ENCODE measurements at regions not wholly inside any gene's neighbourhood (a gene's known extent, or its start where the extent isn't known, plus 50 kb on each side); places are given as distances from the start of the nearest gene placed in this dataset.

DNA sequence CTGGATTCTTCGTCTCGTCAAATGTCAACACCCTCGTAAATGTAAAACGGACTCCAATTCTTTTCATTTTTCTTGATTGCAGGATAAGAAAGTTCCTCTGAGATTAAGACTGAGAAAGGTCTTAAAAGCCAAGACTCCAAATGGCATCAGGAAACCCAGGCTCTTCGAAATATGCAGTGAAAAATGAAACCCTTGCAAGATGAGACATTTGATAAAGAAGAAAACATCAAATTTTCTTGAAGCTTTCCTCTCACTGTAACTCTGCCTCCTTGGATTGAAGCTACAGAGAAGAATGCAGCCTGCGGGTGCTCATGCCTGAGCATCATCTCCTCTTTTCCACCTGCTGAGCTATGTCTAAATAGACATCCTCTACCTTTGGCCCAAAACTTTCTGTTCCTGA, 342.4 kb upstream of the THBS1 start:
- H3K36me3 Mint-ChIP-seq (ENCODE audit: low read depth), result no peaks in the 10 kb centered on the region
- H3K27me3 Mint-ChIP-seq (ENCODE audit: low read depth), result no peaks in the 10 kb centered on the region
- H3K27ac Mint-ChIP-seq, result no peak overlapping the region
- no peak overlapping the region for H3K4me3 Mint-ChIP-seq
- H3K4me1 Mint-ChIP-seq, result no peaks in the 10 kb centered on the region
- TF ChIP-seq, protein P1, sequence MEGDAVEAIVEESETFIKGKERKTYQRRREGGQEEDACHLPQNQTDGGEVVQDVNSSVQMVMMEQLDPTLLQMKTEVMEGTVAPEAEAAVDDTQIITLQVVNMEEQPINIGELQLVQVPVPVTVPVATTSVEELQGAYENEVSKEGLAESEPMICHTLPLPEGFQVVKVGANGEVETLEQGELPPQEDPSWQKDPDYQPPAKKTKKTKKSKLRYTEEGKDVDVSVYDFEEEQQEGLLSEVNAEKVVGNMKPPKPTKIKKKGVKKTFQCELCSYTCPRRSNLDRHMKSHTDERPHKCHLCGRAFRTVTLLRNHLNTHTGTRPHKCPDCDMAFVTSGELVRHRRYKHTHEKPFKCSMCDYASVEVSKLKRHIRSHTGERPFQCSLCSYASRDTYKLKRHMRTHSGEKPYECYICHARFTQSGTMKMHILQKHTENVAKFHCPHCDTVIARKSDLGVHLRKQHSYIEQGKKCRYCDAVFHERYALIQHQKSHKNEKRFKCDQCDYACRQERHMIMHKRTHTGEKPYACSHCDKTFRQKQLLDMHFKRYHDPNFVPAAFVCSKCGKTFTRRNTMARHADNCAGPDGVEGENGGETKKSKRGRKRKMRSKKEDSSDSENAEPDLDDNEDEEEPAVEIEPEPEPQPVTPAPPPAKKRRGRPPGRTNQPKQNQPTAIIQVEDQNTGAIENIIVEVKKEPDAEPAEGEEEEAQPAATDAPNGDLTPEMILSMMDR (IDR thresholded peaks at IDR 0.05; ENCODE audit: unreplicated experiment in 3 of 3), result no peak
- H3K9me3 Mint-ChIP-seq, result peaks cover 5% of the 10 kb centered on the region

DNA sequence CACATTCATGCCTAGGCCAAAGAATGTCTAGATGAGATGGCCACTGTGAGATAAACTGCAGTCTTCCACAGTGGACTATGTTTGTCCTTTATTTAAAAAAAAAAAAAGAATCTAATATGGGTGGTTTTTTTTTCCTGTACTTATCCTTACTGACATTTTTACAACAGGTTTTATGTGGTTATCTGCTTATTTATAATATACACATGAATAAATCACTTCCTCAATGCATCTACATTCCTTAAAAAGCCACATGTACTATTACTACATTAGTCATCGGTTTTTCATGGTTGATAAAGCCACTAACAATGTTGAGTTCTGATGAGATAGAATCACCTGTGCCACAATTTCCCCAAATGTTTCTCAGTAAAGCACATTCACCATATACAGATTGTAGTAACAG, 341.3 kb upstream of the THBS1 start:
- no peak overlapping the region for H3K4me3 Mint-ChIP-seq
- TF ChIP-seq, protein P1 (IDR thresholded peaks at IDR 0.05; ENCODE audit: unreplicated experiment in 3 of 3), result no peak
- H3K9me3 Mint-ChIP-seq, result peaks cover 5% of the 10 kb centered on the region
- no peaks in the 10 kb centered on the region for H3K36me3 Mint-ChIP-seq (ENCODE audit: low read depth)
- H3K4me1 Mint-ChIP-seq, result no peaks in the 10 kb centered on the region
- no peaks in the 10 kb centered on the region for H3K27me3 Mint-ChIP-seq (ENCODE audit: low read depth)
- H3K27ac Mint-ChIP-seq, result no peak overlapping the region

DNA sequence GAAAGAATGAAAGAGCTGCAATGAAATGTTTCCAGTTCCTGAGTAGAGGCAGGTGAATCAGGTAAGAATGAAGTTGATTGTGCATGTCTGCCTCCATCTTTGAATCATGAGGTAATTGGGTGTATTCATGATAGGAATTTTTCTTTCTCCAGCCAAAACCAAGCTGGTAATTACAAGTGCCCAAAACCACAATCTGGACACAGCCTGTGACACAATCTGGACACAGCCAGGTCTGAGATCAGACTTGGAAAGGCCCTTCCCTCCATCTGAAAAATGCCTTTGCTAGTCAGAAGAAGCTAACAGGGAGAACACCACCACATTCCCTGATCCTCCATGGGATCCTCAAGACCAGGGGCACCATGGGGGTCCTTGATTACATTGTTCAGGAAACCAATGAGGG, 338.5 kb upstream of the THBS1 start:
- Mint-ChIP-seq H3K27ac (no peak overlapping the region), H3K4me1 (no peaks in the 10 kb centered on the region), H3K9me3 (peaks cover 5% of the 10 kb centered on the region), H3K36me3 (ENCODE audit: low read depth) (no peaks in the 10 kb centered on the region), H3K27me3 (ENCODE audit: low read depth) (no peaks in the 10 kb centered on the region), H3K4me3 (no peak overlapping the region)
- TF ChIP-seq, protein P1 (IDR thresholded peaks at IDR 0.05; ENCODE audit: unreplicated experiment in 3 of 3), result no peak

DNA sequence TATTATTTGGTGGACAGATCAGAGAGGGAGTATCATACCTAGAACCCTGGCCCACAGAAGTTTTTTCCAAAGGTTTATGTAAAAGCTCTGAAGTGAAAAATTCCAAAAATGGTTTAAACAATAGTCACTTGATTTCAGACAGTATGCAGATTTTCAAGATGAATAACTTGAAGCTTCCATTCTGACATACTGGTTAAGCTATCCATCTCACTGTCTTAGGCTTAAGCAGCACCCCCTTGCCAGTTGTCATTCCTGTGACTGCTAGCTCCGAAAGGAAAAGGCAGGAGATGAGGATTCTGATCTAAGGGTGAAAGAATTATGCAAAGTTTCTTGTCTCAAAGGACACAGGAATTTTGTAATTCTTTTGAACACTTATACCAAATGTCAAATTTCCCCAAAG, 337.5 kb upstream of the THBS1 start:
- H3K36me3 Mint-ChIP-seq (ENCODE audit: low read depth), result no peaks in the 10 kb centered on the region
- H3K4me1 Mint-ChIP-seq, result no peaks in the 10 kb centered on the region
- H3K4me3 Mint-ChIP-seq, result no peak overlapping the region
- H3K27ac Mint-ChIP-seq, result no peak overlapping the region
- TF ChIP-seq, protein P1 (IDR thresholded peaks at IDR 0.05; ENCODE audit: unreplicated experiment in 3 of 3), result no peak
- no peaks in the 10 kb centered on the region for H3K27me3 Mint-ChIP-seq (ENCODE audit: low read depth)
- peaks cover 5% of the 10 kb centered on the region for H3K9me3 Mint-ChIP-seq

DNA sequence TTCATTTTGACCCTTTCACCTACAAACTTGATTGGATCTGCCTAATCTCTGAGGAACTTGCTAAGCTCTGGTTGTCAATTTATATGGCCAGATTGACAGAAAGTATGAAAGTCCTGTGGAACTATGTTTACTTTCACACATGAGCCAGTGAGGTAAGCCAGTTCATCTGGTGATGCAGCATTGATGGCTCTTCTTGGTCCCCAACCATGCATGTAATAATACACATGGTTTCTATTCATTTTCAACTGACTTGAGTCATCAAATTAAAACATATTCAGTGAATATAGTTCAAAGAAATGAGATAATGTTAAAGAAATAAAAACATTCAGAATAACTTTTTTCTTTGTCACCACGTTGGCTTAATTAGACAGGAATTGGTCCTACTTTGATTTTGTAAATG, 336.1 kb upstream of the THBS1 start:
- Mint-ChIP-seq H3K27ac (no peak overlapping the region), H3K27me3 (ENCODE audit: low read depth) (no peaks in the 10 kb centered on the region), H3K4me1 (no peaks in the 10 kb centered on the region), H3K36me3 (ENCODE audit: low read depth) (no peaks in the 10 kb centered on the region), H3K4me3 (no peak overlapping the region), H3K9me3 (peaks cover 7% of the 10 kb centered on the region)
- TF ChIP-seq, protein P1 (IDR thresholded peaks at IDR 0.05; ENCODE audit: unreplicated experiment in 3 of 3), result no peak

DNA sequence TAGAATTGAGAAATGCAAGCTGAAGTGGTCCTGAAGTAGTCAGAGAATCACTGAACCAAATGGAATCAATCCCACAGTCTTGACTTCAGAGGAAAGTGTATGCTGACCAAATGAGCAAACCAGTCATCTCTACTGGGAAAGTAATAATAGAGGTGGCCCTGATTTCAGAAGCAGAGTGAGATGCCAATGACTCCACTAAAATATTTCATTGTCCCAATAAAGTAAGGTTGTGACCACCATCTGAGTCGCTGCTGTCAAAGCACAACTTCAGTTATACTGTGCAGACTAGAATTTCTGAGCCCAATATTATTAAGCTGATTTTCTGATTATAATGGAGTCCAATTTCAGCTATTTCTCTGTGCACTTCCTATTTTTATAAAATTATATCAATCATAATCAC, 334.4 kb upstream of the THBS1 start:
- Mint-ChIP-seq H3K9me3 (peaks cover 2% of the 10 kb centered on the region), H3K36me3 (ENCODE audit: low read depth) (no peaks in the 10 kb centered on the region), H3K27ac (no peak overlapping the region), H3K4me1 (no peaks in the 10 kb centered on the region), H3K27me3 (ENCODE audit: low read depth) (peaks cover 4% of the 10 kb centered on the region), H3K4me3 (no peak overlapping the region)
- TF ChIP-seq, protein P1 (IDR thresholded peaks at IDR 0.05; ENCODE audit: unreplicated experiment in 3 of 3), result no peak
